ENCODE measurements at regions not wholly inside any gene's neighbourhood (a gene's known extent, or its start where the extent isn't known, plus 50 kb on each side); places are given as distances from the start of the nearest gene placed in this dataset.

DNA sequence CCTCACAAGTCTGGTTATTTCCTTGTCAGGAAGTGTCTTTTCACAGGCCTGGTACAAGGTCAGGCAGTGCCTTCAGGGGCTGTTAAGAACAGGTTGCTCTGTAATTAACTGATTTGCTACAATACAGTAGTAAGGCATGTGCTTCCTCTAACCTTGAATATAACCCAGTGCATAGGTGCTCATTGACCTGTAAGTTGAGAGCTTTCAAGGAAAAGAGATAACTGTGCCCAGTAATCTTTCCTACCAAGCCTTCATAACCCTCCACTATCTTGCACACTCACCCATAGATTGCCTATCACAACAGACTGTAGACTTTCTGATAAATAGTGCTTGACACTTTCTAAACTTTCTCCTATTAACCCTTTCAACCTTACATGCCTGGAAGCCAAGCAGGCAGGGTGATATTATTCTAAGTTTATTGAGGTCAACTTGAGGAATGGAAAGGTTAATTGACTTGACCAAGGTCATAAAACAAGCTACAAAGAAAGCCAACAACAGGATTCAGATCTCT, 148.1 kb downstream of the PPARGC1A start:
- DNase-seq, result no peak

DNA sequence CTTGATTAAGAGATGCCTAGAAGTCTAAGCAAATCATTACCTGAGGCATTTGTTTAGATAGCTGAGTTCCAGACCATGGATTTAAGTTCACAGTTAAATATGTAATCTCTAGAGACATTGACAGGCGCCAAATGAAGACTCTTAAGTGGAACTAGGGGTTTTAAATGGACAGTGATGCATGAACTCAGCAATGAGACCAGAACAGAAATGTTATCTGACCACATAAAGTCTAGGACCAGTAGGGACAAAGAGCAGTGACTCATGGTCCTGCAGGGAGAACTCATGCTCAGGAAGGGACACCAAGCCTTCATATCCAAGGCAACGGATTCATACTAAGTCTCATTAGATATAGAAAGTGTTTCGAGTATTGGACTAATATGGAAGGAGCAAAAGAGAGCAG, 152.3 kb downstream of the PPARGC1A start:
- DNase-seq, result no peak

DNA sequence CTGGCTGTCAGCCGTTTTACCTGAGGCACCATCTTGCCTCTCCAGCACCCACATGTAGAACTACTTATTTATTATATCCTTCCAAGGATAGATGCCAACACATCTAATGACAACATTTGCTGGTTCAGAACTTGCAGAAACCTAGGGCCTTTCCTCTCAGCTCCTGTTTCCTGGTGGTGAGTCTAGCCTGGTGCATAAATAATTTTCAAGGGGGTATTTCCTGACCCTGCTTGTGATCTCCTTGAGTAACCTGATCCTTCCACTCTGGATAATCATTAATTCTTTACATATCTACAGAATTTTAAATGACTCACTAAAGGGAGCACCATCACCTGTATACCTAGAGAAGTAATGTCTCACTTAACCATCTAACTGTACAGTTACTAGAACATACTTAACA, 153.4 kb downstream of the PPARGC1A start:
- no peak for DNase-seq

DNA sequence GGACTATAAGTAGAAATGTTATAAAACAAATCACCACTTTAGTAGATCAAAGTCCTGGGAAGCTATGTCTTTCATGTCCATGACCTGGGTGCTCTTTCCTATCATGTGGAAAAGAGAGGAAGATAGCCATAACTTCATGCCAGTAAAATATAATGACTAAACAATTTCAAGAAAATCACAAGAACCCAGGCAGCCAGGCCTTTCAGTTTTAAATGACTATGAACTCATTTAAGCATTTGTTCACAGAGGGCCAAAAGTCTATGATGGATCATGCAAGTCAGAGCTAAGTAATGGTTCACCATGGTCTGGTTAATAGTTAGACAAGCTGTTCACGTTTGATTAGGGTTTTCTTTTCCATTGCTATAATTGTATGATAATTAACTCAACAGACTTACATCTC, 155.8 kb downstream of the PPARGC1A start:
- no peak for DNase-seq

DNA sequence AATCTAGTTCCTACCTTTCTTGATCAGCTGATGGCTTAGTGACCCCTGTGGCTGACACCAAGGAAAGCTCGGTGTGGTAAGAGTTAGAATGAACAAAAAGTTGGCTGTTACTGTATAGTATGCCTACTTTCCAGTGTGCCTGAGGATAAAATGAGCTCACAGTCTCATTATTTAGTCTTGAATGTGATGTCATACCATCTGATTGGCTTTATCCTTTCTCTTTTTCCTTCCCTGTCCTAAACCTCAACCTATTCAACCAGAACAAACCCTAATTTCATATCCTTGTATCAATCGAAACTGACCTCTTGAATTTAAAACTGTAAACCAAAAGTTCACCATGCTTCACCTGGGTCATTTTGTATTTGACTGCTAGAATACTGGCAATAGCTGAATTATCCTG, 156.4 kb downstream of the PPARGC1A start:
- DNase-seq, result no peak

DNA sequence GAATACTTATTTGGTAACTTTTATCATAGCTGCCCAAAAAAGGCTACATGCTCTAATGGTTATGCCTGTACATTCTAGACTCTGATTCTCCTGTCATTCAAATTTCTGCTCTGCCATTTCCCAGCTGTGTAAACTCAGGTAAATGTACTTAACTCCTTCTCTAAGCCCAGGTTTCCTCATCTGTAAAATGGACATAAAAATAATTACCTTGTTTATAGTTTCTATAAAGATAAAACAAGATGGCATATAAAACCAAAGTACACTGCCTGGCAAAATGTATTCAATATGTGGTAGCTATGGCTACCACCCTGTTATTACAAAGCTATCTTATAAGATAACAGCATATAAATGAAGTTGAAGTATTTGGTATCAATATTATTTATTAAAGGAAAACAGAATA, 158.8 kb downstream of the PPARGC1A start:
- no peak for DNase-seq

DNA sequence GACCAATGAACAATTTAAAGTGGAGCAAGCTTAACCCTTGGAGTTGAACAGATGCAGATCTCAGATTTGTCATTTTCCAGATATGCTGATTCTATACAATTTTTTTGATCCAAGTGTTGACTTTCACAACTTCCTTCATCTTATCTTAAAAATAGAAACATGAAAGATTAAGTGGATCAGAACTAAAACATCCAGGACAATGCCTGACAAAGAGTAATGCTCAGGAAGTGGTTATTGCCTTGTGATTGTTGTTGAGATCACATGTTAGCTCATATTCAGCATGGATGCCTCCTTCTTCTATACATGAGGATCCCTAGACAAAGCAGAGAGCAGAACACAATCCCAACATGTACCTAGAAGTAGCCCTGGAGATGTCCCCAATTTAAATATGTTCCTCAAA, 160.9 kb downstream of the PPARGC1A start:
- DNase-seq, result no peak

DNA sequence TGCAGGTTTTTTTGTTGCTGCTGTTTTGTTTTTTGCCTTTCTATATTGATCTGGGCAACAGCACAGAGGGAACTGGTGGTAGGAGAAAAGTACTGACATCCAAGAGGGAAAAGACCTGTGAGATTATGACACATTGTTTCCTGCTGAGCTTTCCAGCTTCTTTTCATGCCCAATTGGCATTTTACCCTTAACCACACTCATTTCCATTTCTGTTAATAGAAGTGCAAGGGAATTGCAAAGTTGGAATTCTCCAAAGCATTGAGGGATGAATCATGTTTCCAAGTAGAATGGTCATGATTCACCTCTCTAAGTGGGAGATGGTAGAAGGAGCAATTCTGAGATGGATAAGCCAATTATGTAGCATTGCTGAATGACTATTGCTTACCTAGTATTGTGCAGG, 161.5 kb downstream of the PPARGC1A start:
- DNase-seq, result no peak

DNA sequence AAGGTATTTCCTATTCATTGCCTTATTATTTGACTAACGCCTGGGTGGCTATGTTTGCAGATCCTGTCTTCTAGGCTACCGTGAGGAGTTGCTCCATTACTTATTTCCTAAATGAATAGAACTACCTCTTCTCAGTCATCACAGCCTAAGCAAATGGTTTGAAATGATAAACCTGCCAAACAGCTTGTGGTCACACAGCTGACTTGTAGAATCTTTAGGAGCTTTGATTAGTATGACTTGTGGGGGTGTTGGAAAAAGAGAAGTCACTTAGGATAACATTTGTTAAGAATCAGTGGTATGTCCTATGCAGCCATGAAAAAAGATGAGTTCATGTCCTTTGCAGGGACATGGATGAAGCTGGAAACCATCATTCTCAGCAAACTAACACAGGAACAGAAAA, 169.3 kb downstream of the PPARGC1A start:
- DNase-seq, result no peak

DNA sequence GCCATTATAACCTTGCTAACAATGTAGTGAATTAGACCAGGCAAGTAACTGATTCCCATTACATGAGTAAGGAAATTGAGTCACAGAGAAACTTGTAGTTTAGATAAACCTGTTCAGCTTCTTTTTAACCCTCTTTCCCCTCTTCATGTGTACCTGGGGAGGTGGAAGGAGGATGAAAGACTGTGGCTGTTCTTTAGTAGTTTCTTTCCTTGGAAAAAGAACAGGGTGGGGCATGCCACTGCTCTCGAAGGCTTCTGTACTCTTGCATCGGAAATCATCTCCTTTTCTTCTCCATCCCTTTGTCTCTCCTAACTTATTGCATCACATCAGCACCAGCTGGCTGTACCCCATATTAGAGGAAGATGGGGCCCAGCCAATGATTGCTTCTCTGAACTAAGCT, 171.4 kb downstream of the PPARGC1A start:
- no peak for DNase-seq

DNA sequence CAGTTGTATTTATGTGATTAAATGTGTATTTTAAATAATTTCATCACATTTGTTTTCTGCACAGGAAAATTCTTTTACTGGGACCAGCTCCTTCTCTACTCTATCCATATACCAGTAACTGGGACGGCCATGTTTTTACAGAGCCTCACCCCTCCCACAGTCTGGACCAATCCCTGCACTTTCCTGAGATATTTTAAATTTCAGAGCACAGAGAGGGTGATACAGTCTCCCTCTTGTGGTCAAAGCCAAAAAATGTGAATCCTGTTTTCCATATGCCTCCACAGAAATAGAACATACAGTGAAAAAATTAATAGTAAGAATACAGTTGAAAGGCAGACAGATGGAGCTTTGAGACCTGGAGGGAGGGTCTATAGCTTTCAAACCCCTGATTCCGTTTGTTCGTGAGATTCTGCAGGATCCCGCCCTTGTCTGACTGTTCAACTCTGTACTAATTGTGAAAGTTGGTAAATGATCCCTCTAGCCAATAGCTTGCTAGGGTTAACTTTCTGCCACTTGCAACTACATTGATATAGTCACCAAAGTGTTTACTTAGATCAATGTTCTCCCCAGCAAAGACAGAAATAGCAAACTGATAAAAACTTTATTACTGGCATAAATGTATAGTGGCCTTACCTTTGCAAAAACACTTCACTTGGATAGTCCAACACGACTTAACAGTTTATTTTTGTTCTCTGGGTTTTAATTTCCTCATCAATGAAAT, 172.2 kb downstream of the PPARGC1A start:
- DNase-seq, result no peak

DNA sequence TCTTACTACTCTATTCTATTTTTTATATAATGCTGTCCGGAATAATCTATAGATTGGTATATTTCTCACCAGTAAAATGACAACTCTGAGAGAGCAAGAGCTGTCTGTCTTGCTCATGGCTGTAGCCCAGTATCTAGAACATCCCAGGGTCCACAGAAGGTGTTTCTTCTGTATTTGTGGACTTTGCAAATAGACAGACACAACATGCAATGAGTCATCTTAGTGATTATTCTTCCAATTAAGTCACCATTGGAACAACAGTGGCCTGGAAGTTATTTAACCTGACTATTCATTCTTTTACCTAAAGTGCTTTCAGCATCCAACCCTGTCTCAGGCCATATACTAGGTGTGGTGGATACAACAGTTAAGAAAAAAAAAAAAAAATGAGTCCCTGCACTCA, 179.5 kb downstream of the PPARGC1A start:
- DNase-seq, result no peak

DNA sequence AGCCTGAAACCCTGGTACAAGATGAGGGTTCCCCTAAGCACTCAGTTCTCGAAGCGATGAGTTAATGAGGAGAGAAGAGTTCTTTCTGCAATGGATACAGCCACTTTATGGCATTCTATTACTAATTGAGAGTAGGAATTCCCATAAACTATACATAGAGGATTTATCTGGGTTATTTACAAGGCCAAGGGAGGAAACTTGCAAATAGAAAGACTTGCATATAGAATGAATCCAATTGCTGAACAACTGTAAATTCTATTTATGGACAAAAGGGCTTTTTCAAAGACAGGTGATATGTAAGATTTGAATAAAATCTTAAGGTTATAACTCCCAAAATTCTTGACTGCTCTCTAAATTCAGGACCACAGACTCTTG, 182.2 kb downstream of the PPARGC1A start:
- no peak for DNase-seq

DNA sequence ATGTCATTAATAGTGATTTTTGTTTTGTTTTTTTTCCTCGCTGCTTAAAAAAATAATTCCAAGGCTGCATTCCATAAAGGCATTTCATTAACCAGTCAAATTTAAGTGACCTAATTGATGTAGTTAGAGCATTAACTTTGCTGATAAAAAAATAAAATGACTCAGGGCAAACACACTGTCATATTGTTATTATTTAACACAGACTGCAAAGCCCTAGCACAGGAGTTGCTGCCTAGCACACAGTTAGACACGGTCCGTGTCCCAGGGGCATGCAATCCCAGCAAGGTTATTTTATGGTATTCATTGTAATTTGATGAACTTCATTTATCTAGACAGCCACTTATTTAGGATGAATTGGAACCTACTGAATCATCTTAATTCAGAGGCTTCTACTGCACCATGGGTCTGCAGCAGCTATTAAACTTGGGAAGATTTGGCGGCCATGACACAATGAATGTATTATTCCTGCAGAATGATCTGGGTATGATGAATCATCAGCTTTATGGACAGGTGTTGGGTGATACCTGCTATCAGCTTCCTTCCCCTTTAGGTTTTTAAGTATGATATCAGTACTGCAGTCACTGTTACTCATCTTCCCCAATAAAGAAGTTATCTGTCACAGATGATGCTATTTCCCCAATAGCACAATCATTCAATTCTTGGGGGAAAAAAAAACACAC, 182.7 kb downstream of the PPARGC1A start:
- no peak for DNase-seq

DNA sequence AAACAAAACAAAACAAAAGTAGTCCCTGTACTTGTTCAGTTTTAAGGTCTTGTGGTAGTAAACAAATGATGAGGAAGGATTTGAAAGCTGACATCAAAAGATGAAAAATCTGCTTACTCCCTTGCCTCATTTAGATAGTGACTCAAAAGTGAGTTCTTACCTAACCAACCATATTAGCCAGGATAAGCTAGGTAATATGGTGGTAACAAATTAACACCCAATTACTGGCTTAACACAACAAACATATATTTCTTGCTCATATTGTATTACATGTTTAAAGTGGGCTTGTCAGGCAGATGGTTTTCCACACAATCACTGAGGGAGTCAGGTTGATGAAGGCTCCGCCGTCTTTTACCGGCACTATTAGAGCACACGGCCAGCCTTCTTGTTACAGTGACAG, 189.7 kb downstream of the PPARGC1A start:
- DNase-seq, result no peak

DNA sequence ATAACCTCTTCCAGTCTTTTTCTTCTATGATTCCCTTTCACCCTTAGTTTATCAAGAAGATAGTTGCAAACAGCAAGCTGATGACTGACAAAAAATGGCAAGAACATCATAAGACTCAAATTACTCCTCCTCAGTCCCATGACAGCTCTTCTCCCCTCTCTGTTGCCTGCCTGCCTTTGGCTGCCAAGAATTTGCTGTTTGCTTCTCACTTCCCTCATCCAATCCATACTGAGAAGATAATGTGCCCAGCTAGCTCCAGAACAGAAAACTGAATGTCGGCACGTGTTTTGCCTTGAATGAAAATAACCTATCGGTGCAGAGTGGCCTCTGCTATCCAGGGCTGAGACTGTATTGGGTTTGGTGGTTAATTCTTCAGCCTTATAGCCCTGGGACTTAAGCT, 192.1 kb downstream of the PPARGC1A start:
- no peak for DNase-seq

DNA sequence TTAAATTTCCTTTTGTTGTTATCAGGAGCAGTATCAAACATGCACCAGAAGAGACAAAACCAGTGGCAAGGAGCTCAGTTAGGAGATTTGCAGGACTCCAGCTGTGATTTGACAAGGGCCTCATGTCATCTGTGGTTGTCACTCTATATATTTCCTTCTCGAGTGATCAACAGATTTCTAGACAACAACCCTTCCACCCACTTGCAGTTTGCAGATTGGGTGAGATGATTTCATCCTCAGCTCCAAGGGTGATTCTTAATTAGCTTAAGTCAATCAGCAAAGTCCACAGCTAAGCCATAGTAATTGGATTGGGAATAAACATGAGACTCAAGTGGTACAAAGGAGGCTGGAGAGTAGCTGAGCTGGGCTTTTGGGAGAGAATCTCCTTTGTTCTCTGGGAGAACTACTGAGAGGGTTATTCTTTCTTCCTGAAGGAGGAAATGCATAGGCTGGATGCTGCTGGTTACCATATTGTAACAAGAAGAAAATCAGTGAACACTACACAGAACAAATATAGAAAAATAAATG, 192.8 kb downstream of the PPARGC1A start:
- no peak for DNase-seq

DNA sequence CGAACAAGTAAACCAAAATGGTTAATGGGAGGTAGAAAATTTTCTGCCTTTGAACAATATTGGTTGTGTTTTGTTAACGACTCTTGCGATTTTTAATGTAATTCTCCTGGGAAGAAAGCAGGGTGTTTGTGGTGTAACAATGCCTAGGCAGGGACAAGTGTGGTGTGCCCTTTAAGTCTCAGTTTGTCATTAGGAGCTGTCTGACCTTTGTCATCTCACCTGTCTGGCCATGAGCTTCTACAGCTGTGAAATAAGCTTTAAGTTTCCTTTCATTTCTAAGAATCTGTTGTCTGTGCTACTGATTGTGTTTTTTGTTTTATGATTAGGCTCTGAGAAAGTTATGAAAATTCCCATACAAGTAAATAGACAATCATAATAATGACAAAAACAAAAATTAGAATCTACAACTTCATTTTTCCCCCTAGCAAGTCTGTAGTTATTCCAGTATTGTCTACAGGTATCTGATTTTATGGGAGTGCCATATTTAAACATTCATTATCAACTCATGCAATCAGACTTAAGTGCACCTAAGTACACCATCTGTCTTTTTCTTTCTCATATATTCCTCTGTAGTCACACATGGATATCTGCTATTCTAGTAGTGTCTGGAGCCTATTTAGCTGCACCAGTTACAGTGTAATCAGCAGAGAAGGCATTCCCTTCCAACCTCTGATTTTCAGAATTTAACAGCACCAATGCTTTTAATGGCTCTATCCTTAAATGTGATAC, 203.5 kb downstream of the PPARGC1A start:
- DNase-seq, result no peak

DNA sequence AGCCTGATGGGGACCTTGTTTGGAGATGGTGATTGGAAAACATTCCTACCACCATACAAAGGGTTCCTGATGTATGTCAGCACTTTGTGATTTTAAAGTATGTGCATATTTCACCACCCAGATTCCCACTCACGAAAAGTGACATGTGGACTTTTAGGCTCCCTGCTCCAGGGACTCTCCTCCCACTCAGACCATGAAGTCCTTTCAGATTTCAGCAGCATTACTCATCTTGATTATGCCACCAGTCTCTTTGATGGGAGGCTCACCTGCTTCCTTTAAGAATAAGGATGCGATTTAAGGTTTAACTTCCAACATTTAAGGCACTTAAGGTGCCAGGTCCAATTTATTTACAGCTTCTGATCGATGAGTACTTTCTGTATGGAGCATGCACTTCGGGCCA, 204.4 kb downstream of the PPARGC1A start:
- no peak for DNase-seq

DNA sequence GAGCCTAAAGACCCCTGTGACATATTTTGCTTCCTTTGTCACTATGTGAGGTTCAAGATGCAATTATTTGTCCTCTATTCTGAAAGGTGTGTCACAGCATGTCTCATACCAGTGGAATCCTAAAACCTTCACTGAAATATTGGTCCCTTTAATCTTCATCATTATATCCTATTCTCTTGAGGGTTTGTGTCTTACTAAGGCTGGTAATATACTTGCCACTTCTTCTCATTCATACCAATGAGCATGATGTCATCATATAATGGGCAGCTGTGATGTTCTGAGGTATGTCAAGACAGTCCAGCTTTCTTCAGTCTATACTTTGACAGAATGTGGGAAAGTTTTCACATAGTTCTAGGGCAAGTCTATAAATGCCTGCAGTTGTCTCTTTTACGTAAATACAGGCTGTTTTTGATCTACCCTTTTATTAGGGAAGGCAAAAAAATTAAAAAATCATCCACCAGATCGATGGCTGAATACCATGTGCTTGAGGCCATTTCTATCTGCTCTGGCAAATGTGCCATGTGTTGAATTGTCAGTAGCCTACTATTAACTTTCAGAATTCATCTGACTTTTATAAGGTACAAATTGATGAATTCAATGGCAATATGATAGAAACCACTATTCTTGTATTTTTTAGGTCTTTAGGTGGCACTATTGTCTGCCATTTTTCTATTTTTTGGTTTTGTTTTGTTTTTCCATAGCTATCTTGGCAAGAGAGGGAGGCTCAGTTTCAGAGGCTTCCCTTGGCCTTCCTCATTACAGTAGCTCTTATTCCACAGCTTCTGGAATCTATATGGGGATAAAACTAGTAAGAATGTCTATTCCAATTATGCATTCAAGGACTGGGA, 209.0 kb downstream of the PPARGC1A start:
- no peak for DNase-seq

DNA sequence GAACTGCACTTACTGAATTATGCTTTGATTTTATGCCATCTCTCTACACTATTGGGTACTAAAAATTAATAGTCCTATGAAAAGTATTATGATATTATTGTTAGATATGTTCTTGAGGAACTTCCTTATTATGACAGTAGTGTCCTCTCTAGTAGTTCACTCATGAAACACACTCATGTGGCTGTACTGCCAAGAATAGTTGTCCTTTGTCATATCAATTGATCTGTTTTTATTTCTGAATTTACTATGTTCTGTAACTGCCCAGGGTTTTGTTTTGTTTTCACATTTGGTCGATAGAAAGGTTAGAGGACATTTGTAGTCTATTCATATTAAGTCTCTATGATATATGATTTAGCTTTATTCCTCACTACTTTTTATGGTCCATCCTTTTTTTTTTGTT, 215.2 kb downstream of the PPARGC1A start:
- DNase-seq, result no peak

DNA sequence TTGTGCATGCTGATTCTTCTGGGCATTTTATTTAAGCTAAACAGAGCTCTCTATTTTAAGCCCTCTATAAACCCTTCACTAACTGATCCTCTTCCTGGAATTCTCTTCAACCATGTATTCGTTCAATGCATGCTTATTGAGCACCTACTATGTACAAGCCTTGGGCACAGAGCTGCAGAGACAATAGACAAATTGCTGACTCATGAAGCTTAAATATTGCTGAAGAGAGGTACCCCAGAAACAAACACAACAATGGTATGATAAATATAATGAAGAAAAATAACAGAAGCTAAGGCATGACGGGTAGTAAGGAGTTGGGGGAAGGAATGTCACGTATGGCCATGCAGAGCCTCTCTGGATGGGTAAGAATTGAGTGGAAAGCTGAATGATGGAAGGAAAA, 222.2 kb downstream of the PPARGC1A start:
- no peak for DNase-seq

DNA sequence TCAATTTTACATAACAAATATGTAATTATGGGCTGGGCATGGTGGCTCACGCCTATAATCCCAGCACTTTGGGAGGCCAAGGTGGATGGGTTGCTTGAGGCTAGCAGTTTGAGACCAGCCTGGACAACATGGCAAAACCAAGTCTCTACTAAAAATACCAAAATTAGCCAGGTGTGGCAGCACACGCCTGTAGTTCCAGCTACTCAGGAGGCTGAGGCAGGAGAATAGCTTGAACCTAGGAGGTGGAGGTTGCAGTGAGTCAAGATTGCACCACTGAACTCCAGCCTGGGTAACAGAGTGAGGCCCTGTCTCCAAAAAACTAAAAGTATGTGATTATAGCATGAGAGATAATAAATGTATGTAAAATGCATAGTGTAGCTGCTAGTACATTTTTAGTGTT, 229.0 kb downstream of the PPARGC1A start:
- no peak for DNase-seq
